ENCODE measurements at regions not wholly inside any gene's neighbourhood (a gene's known extent, or its start where the extent isn't known, plus 50 kb on each side); places are given as distances from the start of the nearest gene placed in this dataset.

- TF ChIP-seq CTCF (IDR thresholded peaks at IDR 0.05) (no peak), POLR2AphosphoS5 (IDR thresholded peaks at IDR 0.05) (no peak)
Observed at GRCh38 chr16:47816511-47816910, 339.3 kb downstream of the ABCC12 start.

Measured in esophagus muscularis mucosa (tissue), 3 donors.